GM12864 (cell line): ENCODE measurements at regions not wholly inside any gene's neighbourhood (a gene's known extent, or its start where the extent isn't known, plus 50 kb on each side); places are given as distances from the start of the nearest gene placed in this dataset.

Experiments used
- DNase-seq: peaks from one replicate; pipeline ENCODE4 v3.0.0-alpha.2; 2011; ENCODE audit warnings: low read depth
- H3K4me3 ChIP-seq: 2 replicates; pipeline ENCODE4 v1.5.1; 2011; ENCODE audit warnings: mild to moderate bottlenecking, low read depth, low read length, control low read depth
- TF ChIP-seq, protein P1 (sequence below): IDR thresholded peaks from 2 replicates; pipeline ENCODE4 v1.5.1; 2011; ENCODE audit warnings: low read depth, mild to moderate bottlenecking, moderate library complexity, low read length, control low read depth, inconsistent platforms; ENCODE audit errors: missing control alignments

DNA sequence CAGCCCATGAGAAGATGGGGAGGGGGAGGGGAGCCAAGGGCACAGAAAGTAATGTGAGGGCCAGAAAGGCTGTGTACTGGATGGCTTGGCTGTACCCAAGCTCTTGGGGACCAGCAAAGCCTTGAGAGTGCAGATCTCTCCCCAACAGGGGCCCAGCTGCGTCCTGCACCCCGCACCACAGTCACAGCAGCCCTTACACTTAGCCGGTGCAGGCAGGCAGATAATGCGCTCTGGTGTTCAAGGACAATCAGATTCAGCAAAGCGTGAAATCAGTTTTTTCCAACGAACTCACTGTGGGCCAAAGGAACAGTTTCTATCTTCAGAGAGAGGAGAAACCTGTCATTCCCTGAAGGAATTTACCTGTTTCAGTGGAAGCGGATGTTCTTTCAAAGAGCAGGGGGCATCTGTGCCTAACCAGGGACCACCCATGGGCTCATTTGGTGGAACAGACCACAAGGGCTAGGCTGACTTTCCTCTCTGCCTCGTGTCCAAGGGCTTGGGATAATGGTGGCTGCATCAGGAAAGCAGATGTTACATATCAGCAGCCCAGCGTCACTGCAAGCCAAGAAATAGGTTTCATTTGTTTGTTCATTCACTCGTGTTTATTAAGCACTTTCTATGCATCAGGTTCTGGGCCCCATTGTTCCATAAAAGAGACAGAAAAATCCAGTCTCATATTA, 81.2 kb upstream of the SPON1 start:
- TF ChIP-seq, protein P1, sequence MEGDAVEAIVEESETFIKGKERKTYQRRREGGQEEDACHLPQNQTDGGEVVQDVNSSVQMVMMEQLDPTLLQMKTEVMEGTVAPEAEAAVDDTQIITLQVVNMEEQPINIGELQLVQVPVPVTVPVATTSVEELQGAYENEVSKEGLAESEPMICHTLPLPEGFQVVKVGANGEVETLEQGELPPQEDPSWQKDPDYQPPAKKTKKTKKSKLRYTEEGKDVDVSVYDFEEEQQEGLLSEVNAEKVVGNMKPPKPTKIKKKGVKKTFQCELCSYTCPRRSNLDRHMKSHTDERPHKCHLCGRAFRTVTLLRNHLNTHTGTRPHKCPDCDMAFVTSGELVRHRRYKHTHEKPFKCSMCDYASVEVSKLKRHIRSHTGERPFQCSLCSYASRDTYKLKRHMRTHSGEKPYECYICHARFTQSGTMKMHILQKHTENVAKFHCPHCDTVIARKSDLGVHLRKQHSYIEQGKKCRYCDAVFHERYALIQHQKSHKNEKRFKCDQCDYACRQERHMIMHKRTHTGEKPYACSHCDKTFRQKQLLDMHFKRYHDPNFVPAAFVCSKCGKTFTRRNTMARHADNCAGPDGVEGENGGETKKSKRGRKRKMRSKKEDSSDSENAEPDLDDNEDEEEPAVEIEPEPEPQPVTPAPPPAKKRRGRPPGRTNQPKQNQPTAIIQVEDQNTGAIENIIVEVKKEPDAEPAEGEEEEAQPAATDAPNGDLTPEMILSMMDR: no peak
- no peak overlapping the region for H3K4me3 ChIP-seq
- no peak for DNase-seq

DNA sequence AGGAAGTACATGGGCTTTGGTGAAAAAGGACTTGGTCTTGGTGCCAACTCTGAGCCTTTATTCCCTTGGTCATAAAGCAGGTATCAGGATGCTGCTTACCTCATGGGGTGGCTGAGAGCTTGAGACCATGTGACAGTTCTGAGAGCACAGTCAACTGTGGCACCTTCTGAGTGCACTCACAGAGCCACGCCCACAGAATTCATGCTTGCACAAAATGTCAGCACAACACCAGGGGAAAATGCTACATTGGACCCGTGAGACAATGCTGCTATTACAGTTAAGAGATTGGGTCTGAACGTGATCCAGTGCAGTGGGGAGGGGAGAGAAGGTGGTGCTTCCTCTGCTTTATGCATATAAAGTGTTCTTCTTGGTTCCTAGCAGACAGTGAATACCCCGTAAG, 79.5 kb upstream of the SPON1 start:
- no peak overlapping the region for H3K4me3 ChIP-seq
- DNase-seq: peak; percentile 1
- TF ChIP-seq, protein P1: no peak

DNA sequence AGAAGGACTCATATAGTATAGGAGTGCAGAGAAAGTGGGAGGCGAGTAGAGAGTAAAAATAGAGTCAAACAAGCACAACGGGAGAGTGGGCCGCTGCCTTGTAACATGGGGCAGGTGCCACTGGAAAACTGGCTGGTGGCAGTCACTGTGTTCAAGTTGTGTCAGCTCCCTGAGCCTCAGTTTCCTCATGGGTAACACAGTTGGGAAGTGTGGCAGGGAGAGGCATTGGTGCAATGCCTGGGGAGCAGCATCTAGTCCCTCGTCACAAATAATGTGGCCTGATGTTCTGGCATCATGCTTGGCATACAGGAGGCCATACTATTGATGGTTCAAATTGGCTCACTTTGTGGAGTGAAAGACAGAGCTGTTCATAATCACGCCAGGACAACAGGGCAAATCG, 78.9 kb upstream of the SPON1 start:
- H3K4me3 ChIP-seq: no peak overlapping the region

DNA sequence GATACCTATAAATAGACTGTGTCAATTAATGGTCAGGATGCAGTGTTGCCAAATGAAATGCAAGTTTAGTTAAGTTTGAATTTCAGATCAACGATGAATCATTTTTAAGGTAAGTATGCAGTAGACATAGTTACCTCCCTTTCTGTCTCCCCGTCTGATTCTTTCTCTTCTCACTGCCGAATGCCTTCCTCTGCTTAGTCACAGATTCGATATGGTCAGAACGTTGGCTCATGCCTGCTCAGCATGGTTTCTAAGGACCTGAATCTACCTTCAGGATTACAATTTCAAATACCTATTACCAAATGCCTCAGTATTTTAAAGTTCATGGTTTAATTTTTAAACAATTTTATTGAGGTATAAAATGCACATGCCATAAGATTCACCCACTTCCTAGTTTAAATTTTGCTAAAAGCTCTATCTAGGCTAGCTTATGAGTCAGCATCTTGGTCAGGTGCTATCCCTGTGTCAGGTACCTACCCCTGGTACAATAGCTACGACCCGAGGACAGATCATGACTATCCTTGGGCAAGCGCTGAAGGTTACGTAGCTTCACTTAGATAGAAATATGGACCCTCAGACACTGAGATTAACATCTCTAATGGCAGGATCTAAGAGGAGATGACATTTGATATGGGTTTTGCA, 78.2 kb upstream of the SPON1 start:
- TF ChIP-seq, protein P1: no peak
- DNase-seq: no peak
- H3K4me3 ChIP-seq: no peak overlapping the region

More for the DNA sequence above, 78.9 kb upstream of the SPON1 start:
- DNase-seq: no peak
- TF ChIP-seq, protein P1: no peak

DNA sequence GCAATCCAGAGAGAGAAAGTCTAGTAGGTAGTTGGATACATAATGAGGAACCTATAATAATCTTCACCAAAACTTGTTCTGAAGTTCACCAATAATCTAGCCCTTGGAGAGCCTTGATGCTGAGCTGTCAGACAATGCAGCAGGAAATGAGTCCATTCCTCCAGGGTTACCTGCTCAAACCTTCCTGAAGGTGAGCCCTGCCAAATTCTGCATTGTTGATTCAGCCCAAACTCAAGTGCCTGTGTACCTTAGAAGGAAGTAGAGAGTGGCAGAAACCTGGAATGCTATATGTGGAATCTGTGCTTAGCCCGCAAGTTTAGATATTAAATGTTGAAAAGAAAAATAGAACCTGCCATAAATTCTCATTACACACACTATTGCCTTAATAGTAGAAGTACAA, 77.4 kb upstream of the SPON1 start:
- no peak overlapping the region for H3K4me3 ChIP-seq
- TF ChIP-seq, protein P1: no peak
- DNase-seq: no peak

DNA sequence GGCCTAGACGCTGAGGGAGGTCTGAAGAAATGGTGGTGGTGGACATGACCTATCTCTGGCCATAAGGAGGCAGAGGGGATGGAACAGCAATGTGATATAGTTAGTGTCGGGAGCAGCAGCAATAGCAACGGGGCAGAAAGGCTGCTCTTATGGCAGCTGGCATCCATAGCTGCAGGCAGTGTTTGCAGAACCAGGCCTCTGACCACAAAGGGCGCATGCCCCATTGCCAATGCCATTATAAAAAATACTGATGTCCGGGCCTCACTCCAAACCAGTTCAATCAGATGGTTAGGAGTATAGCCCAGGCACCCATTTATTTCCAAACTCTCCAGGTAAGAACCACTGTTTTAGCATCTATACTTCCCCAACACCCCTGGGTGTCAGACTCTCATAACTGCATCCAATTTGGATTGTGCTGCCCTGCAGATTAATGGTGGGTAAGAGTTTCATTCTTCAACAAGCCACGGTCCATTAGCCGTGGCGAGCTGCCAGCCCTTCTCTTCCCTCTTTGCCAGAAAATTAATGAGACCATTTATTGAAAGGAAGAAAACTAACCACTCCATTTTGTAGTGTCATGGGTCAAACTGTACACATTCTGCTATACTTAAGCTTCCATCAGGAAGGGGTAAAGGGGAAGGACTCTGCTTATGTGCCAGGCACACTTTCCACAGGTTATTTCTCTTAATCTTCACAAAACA, 72.8 kb upstream of the SPON1 start:
- TF ChIP-seq, protein P1: no peak
- H3K4me3 ChIP-seq: no peak overlapping the region
- DNase-seq: no peak
